GM23338 (cell line): ENCODE measurements at regions not wholly inside any gene's neighbourhood (a gene's known extent, or its start where the extent isn't known, plus 50 kb on each side); places are given as distances from the start of the nearest gene placed in this dataset.

Experiments used
- ATAC-seq: fragments of 200-7000 bp; cut with Tn5 transposase; 3 replicates; pipeline ENCODE4 v1.9.1; 2020
- DNase-seq: peaks from one replicate; pipeline ENCODE4 v3.0.0-alpha.2; 2015; ENCODE audit warnings: low spot score
- H2AFZ ChIP-seq: fragments of 200-600 bp; sonication (generic); 2 replicates; pipeline ENCODE4 v1.8.0; 2016; ENCODE audit warnings: antibody characterized with exemption, mild to moderate bottlenecking, moderate library complexity
- H3F3A ChIP-seq: fragments of 200-600 bp; sonication (generic); replicated peaks from 2 replicates; pipeline ENCODE4 v1.8.0; 2017; ENCODE audit warnings: antibody characterized with exemption, mixed run types, low read depth
- H3K27ac ChIP-seq: fragments of 200-600 bp; sonication (generic); 2 replicates; pipeline ENCODE4 v1.6.1; 2016; ENCODE audit warnings: low read depth
- H3K27me3 ChIP-seq: fragments of 200-600 bp; sonication (generic); 2 replicates; pipeline ENCODE4 v1.8.0; 2016; ENCODE audit warnings: mild to moderate bottlenecking, mixed run types, moderate library complexity; ENCODE audit not compliant: insufficient read depth
- H3K36me3 ChIP-seq: fragments of 200-600 bp; sonication (generic); 2 replicates; pipeline ENCODE4 v1.8.0; 2016; ENCODE audit warnings: mild to moderate bottlenecking; ENCODE audit not compliant: insufficient read depth
- H3K4me1 ChIP-seq: fragments of 200-600 bp; sonication (generic); 2 replicates; pipeline ENCODE4 v1.8.0; 2016; ENCODE audit warnings: mild to moderate bottlenecking, moderate library complexity; ENCODE audit not compliant: insufficient read depth
- H3K4me2 ChIP-seq: fragments of 200-600 bp; sonication (generic); 2 replicates; pipeline ENCODE4 v1.7.1; 2017; ENCODE audit warnings: mixed run types
- H3K4me3 ChIP-seq: fragments of 200-600 bp; sonication (generic); 2 replicates; pipeline ENCODE4 v1.6.1; 2016; ENCODE audit warnings: mixed run types
- H3K79me2 ChIP-seq: fragments of 200-600 bp; sonication (generic); replicated peaks from 2 replicates; pipeline ENCODE4 v1.8.0; 2017; ENCODE audit warnings: mild to moderate bottlenecking; ENCODE audit not compliant: insufficient read depth
- H3K9me2 ChIP-seq: fragments of 200-600 bp; sonication (generic); 2 replicates; pipeline ENCODE4 v1.8.0; 2017; ENCODE audit not compliant: insufficient read depth
- H4K20me1 ChIP-seq: fragments of 200-600 bp; sonication (generic); replicated peaks from 2 replicates; pipeline ENCODE4 v1.8.0; 2017; ENCODE audit warnings: mild to moderate bottlenecking; ENCODE audit not compliant: insufficient read depth
- H3K27ac Mint-ChIP-seq: 2 replicates; pipeline ENCODE4 v1.8.0; 2020; ENCODE audit warnings: inconsistent platforms, mild to moderate bottlenecking, moderate library complexity, mixed read lengths
- H3K27me3 Mint-ChIP-seq: 3 replicates; pipeline ENCODE4 v1.8.0; 2022; ENCODE audit warnings: low read depth, mild to moderate bottlenecking, moderate library complexity, mixed read lengths, inconsistent platforms; ENCODE audit not compliant: insufficient read depth, poor library complexity
- H3K36me3 Mint-ChIP-seq: 3 replicates; pipeline ENCODE4 v1.8.0; 2021; ENCODE audit warnings: low read depth, mild to moderate bottlenecking, inconsistent platforms, moderate library complexity, mixed read lengths
- H3K4me1 Mint-ChIP-seq: 3 replicates; pipeline ENCODE4 v1.8.0; 2020; ENCODE audit warnings: mild to moderate bottlenecking, inconsistent platforms, mixed read lengths
- H3K4me3 Mint-ChIP-seq: 3 replicates; pipeline ENCODE4 v1.8.0; 2021; ENCODE audit warnings: moderate library complexity, mild to moderate bottlenecking, inconsistent platforms, mixed read lengths
- H3K9me3 Mint-ChIP-seq: 3 replicates; pipeline ENCODE4 v1.8.0; 2020; ENCODE audit warnings: moderate library complexity, mild to moderate bottlenecking, inconsistent platforms, mixed read lengths
- CREB1 ChIP-seq: fragments of 250-450 bp; sonication (Bioruptor Pico); IDR thresholded peaks from 2 replicates; pipeline ENCODE4 v1.5.0; 2020; ENCODE audit warnings: low read depth, mild to moderate bottlenecking, moderate library complexity
- REST ChIP-seq: IDR thresholded peaks from one replicate; pipeline ENCODE4 v1.6.1; 2018; ENCODE audit warnings: antibody characterized with exemption; ENCODE audit not compliant: unreplicated experiment
- ZNF462 ChIP-seq: fragments of 250-450 bp; sonication (Bioruptor Pico); IDR thresholded peaks from 2 replicates; pipeline ENCODE4 v1.5.0; 2020; ENCODE audit warnings: mild to moderate bottlenecking, moderate library complexity

- TF ChIP-seq ZNF462: no peak
Measured at GRCh38 chr2:21452263-21452662, 328.5 kb downstream of the TDRD15 start (continued).

GRCh38 chr2:21452678-21453077 lies 328.9 kb downstream of the TDRD15 start:
- Mint-ChIP-seq H3K27me3 (peaks cover 5% of the 10 kb centered on the region), H3K27ac (no peak overlapping the region), H3K4me3 (no peak overlapping the region), H3K36me3 (peaks cover 7% of the 10 kb centered on the region; the same call in 2 of the 3 replicates), H3K9me3 (peaks cover 7% of the 10 kb centered on the region; the same call in 2 of the 3 replicates), H3K4me1 (peaks cover 39% of the 10 kb centered on the region)
- TF ChIP-seq CREB1 (CRISPR knock-in tag) (no peak), REST (no peak)
- Histone ChIP-seq H3K4me1 (peaks cover 15% of the 10 kb centered on the region), H3K27me3 (no peaks in the 10 kb centered on the region), H3K4me3 (no peak overlapping the region), H2AFZ (peak overlapping the region; percentile 86; the same call in 1 of the 2 replicates), H3K27ac (no peak overlapping the region), H3K79me2 (no peaks in the 10 kb centered on the region), H3F3A (no peaks in the 10 kb centered on the region), H4K20me1 (no peaks in the 10 kb centered on the region), H3K9me2 (no peaks in the 10 kb centered on the region), H3K36me3 (no peaks in the 10 kb centered on the region), H3K4me2 (peak overlapping the region; percentile 40; the same call in 1 of the 2 replicates)
- no peak for DNase-seq
- peak; percentile 69 for ATAC-seq
